T47D (cell line): ENCODE measurements at regions not wholly inside any gene's neighbourhood (a gene's known extent, or its start where the extent isn't known, plus 50 kb on each side); places are given as distances from the start of the nearest gene placed in this dataset.
A peak's percentile ranks its signal among the peaks of the same experiment; 100 is the strongest.
"Not testable (repeated sequence)": the region's sequence is repeated elsewhere in the genome, so short reads cannot be mapped to it uniquely, and the experiment has no call there.

Source experiments
- DNase-seq, 2 experiments: peaks; one replicate each; pipeline versions ENCODE4 v3.0.0 to v3.0.0-alpha.2; 2011 to 2012; ENCODE audit warnings: low read depth in 1 of 2, low spot score in 1 of 2
- JUND ChIP-seq: IDR thresholded peaks from 2 replicates; pipeline ENCODE4 v1.6.1; 2012; ENCODE audit warnings: low read depth
- in situ Hi-C: cut with HindIII; loops from 2 replicates; pipeline ENCODE4 v1.10.0; 2016; ENCODE audit warnings: low sequenced_read_pairs, low pct_unique_long_range_greater_than_20kb

DNA sequence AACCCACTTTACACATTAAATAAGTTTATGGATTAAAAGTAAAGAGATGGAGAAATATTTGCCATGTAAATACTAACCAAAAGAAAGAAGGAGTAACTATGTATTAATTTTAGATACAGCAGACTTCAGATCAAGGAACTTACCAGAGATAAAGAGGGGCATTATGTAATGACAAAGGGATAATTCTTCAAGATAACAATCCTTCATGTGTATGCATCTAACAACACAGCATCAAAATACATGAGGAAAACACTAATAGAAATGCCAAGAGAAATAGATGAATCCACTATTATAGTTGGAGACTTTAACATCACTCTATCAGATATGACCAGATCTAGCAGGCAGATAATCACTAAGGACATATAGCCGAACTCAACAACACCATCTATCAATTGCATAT lies 149.8 kb upstream of the ANKRD55 start:
- no peak for DNase-seq
- TF ChIP-seq JUND, result no peak
- in situ Hi-C loops, result no loop called here

DNA sequence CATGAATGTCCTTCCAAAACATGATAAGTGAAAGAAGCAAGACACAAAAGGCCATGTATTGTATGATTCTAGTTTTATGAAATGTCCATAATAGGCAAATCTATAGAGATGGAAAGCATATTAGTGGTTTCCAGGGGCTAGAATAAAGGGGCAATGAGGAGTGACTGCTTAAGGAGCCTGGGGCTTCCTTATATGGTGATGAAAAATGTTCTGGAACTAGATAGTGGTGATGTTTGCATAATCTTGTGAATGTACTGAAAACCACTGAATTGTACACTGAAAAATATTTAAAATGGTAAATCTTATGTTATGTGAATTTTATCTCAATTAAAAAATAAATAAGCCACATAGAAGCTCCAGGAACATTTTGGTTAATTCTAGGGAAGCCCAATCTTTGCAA lies 144.4 kb upstream of the ANKRD55 start:
- TF ChIP-seq JUND, result no peak
- no peak for DNase-seq
- in situ Hi-C loops, result no loop called here

DNA sequence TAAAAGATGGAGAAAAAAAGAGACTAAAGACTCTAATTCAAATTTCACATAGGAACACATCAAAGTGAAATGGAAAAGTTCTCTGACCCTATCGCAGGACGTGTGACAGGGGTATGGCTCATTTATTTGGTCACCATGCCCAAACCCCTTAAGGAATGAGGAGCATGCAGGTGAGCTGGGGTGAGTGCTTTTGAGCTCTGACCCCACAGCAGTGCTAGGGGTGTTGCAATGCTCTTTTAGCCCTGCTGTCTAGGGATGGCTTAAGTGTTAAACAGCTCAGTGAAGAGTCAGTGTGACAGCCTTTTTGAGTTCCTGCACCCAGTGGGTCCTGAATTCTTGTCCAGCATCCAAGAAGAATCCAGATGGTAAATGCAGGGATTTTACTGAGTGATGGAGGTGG lies 143.0 kb upstream of the ANKRD55 start:
- DNase-seq, result no peak
- in situ Hi-C loops, result no loop called here
- no peak for TF ChIP-seq JUND

DNA sequence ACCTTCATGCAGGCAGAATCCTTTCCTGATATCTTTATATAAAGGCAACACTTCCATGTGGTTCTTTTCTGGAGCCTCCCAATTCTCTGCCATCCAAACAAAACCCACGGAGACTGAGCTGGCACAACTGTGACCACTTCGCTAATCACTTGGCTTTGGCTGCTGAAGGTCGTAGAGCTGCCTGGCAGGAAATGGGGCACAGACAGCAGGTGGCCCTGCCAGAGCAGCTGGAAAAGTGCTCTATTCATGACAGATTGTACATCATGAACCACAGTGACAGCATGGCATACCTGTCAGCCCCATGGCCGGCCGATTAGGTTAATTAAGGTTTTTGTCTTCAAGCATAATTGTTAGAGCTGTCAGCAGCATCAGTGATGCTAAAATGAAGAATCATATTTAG lies 141.9 kb upstream of the ANKRD55 start:
- no peak for DNase-seq
- in situ Hi-C loops, result no loop called here
- TF ChIP-seq JUND, result no peak

DNA sequence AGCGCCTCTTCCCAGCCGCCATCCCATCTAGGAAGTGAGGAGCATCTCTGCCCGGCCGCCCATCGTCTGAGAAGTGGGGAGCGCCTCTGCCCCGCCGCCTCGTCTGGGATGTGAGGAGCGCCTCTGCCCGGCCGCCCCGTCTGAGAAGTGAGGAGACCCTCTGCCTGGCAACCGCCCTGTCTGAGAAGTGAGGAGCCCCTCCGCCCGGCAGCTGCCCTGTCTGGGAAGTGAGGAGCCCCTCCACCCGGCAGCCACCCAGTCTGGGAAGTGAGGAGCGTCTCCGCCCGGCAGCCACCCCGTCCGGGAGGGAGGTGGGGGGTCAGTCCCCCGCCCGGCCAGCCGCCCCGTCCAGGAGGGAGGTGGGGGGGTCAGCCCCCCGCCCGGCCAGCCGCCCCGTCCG lies 139.4 kb upstream of the ANKRD55 start:
- in situ Hi-C loops, DNase-seq: not testable (repeated sequence)

DNA sequence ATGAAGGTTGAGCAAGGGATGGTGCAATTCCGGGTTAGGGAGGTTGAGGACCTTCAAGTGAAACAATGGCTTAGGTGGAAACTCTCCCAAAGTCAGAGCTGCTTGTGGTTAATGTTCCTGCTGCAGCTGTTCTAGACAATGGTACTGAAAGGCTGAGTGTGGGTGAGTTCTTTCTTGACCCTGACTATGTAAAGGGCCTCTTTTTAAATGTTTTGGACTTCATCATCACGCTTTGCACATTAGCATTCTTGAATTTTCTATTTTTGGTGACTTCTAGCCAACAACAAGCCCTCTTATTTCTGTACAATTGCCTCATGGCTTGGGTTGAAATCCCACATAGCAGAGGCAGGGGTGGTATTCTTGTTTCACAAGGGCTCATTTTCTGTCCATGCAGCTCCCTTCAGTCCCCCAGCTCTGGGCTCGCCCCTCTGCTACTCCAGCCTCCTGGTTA lies 136.3 kb upstream of the ANKRD55 start:
- no peak for DNase-seq
- in situ Hi-C loops, result no loop called here
- no peak for TF ChIP-seq JUND

DNA sequence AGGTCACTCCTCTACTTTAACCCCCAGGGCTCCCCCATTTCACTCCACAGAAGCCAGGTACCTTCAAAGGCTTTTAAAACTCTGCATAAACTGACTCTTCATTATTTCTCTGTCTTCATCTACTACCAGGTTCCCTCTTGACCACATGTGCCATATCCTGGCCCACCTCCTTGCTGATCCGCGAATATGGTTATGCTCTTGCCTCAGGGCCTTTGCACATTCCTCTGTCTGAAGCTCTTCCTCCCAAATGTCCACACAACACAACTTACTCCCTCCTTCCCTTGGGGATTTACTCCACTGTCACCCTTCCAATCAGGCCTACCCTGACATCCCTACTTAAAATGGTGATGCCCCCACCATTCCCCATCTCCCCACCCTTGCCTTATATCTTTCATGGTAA lies 134.6 kb upstream of the ANKRD55 start:
- TF ChIP-seq JUND, result no peak
- DNase-seq, result no peak
- in situ Hi-C loops, result no loop called here

DNA sequence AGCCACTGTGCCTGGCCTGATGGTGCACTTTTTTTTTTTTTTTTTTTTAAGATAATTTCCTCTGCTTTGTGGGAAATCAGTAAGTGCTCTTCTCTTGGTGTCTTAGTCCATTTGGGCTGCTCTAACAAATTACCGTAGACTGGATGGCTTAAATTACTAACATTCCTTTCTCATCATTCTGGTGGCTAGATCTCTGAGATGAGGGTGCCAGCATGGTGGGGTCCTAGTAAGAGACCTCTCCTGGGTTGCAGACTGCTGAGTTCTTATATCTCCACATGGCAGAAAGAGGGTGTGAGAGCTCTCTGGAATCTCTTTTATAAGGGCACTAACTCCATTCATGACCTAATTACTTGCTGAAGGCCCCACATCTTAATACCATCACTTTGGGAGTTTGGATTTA lies 133.9 kb upstream of the ANKRD55 start:
- TF ChIP-seq JUND, result no peak
- in situ Hi-C loops, result no loop called here
- no peak for DNase-seq

DNA sequence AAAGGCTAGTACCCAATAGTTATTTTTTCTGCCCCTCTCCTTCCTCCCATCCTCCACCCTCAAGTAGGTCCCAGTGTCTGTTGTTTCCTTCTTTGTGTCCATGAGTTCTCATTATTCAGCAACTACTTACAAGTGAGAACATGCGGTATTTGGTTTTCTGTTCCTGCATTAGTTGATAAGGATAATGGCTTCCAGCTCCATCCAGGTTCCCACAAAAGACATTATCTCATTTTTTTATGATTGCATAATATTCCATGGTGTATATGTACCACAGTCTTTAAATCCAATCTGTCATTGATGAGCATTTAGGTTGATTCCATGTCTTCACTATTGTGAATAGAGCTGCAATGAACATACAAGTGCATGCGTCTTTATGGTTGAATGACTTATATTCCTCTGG lies 128.3 kb upstream of the ANKRD55 start:
- DNase-seq, result no peak
- no peak for TF ChIP-seq JUND
- in situ Hi-C loops, result no loop called here

DNA sequence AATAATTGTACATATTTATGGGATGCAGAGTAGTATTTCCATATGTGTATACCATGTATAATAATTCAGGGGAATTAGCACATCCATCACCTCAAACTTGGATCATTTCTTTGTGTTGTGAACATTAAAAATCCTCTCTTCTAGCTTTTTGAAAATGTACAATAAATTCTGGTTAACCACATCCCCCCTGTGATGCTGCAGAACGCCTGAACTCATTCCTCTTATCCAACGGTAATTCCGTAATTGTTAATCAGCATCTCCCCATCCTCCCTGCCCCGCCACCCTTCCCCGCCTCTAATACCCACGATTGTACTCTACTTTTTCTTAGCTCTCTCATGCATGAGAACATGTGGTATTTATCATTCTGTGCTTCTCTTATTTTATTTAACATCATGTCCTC lies 127.7 kb upstream of the ANKRD55 start:
- in situ Hi-C loops, result no loop called here

DNA sequence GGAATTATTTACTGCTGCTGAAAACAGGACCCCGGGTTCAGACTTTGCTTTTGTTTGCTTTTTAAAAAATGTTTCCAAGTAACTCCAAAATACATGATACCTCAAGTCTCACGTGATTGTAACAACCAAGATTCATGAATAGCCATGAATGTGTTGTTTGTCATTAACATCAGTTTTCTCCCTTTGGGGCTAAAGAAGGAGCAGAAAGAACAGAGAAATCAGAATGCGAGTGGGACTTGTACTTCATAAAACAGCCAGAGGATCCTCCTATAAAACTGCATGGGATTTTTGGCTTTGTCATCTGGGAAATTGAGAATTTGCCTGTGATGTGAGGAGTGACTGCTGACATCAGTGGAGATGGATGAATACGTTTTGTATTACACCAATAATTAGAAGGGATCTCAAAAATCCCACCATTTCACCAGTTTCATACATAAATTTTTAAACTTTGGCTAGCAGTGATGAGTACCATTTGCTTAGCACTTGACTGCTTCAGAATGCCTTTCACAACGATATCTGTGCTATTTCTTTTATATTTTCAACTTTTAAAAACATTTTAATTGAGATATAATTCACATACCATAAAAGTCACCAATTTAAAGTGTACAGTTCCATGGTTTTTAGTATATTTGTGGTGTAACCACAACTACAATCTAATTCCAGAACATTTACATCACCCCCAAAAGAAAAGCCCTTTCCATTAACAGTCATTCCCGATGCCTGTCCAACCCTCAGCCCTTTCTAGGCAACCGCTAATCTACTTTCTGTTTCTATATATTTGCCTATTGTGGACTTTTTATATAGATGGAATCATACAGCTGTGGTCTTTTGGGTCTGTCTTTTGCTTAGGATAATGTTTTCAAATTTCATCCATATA lies 126.9 kb upstream of the ANKRD55 start:
- TF ChIP-seq JUND, result no peak
- in situ Hi-C loops, result no loop called here
- no peak for DNase-seq

More for the DNA sequence above, 127.7 kb upstream of the ANKRD55 start:
- TF ChIP-seq JUND, result no peak
- DNase-seq, result no peak

DNA sequence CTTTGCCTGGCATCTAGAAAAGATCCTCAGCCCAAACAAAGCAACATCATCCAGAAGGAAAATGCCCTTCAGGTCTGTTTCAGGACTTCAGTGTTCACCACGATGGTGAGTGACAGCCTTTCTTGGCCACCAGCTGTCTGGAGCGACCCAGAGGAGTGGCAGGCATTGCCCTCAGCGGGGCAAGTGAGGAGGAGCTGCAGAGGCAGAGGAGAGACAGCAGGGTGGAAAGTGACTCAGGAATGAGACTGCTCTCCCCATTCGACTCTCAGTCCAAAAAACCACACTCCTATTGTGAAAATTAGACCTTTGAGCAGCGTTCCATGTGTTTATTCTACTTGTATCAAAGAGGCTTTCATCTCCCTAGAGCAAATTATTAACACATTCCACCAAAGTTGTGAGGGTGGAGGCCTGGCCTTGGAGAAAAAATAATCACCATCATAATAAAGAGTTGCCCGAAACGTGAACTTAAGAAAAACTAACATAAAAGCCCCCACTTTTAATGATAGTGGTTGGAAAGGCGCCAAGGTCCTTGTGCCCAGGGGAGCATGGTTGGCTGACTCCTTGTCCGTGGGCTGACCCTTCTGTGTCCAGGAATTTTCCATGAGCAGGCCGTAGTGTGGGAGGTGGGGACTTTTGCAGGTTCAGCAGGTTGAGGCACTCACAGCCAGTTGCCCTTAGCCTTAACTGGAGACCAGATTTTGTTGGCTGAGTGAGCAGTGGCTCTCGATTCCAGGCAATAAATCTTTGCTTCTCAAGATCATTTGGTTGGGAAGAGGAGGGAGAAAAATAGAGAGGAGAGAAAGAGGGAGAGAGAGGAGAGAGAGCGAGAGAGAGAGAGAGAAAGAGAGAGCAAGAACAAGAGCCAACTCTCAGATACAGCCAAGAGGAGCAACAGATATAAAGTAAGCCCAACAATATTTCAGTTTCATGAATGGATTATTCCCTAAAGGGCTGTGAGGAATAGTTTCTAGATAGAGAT lies 125.9 kb upstream of the ANKRD55 start:
- DNase-seq, result peak; percentile 33 to 84
- in situ Hi-C loops, result no loop called here
- TF ChIP-seq JUND, result no peak

DNA sequence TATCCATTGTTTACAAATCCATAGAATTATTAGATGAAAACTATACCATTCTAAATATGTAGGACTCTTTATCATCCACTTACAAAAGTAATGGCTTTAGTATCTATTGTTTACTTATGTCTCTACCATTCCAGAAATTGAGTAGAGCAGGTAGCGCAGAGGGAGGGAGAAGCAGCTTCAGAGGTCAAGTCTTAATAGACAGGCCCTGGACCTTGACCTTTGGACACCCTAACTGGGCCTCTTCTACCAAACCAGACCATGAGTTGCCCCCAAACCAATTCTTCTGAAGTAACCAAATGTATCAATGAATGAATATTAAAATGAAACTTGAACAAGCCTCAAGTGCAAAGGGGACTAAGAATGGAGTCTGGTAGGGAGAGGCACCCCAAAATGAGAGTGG lies 124.9 kb upstream of the ANKRD55 start:
- in situ Hi-C loops, result no loop called here
- TF ChIP-seq JUND, result no peak
- DNase-seq, result no peak
